B cell (primary cell): ENCODE measurements at regions not wholly inside any gene's neighbourhood (a gene's known extent, or its start where the extent isn't known, plus 50 kb on each side); places are given as distances from the start of the nearest gene placed in this dataset.

Source experiments
- ATAC-seq: fragments of 200-7000 bp; cut with Tn5 transposase; one replicate; pipeline ENCODE4 v1.10.0; 2021; ENCODE audit warnings: low read depth, mild to moderate bottlenecking, moderate number of reproducible peaks, moderate library complexity
- CTCF ChIA-PET: fragments of 350-600 bp; sonication (Branson Sonifier 250); formaldehyde crosslinking; loops from one replicate; lab custom pipeline; 2021; ENCODE audit warnings: antibody characterized with exemption, inconsistent platforms; lab: Charles Lee
- POLR2A ChIA-PET: fragments of 350-600 bp; sonication (Branson Sonifier 250); formaldehyde crosslinking; loops from one replicate; lab custom pipeline; 2021; ENCODE audit warnings: antibody characterized with exemption; lab: Charles Lee
- DNase-seq: peaks from one replicate; pipeline ENCODE4 v3.0.0; 2013
- H2AFZ ChIP-seq: 2 replicates; pipeline ENCODE4 v1.6.1; 2012; ENCODE audit warnings: mild to moderate bottlenecking, low read depth, low read length; ENCODE audit not compliant: insufficient read depth, poor library complexity, severe bottlenecking
- H3K27ac ChIP-seq, 2 donors: 1 replicate in 1 of 2; 2 replicates in 1 of 2; pipeline ENCODE4 v1.5.1; 2012 to 2013; ENCODE audit warnings: low read length in 2 of 2, mild to moderate bottlenecking in 2 of 2, moderate library complexity in 1 of 2
- H3K27me3 ChIP-seq, 4 experiments: fragments of 200-600 bp in 1 of 4; sonication (generic) in 1 of 4; replicated peaks in 1 of 4; 1 replicate in 2 of 4; 2 replicates in 2 of 4; pipeline versions ENCODE4 v1.6.1 to v1.7.0; 2013 to 2016; ENCODE audit warnings: low read length in 3 of 4, mild to moderate bottlenecking in 2 of 4, mixed read lengths in 1 of 4, moderate library complexity in 1 of 4; ENCODE audit not compliant: insufficient read depth in 4 of 4, control insufficient read depth in 3 of 4; ENCODE audit errors: control extremely low read depth in 1 of 4
- H3K36me3 ChIP-seq, 2 experiments: replicated peaks in 1 of 2; 1 replicate in 1 of 2; 2 replicates in 1 of 2; pipeline versions ENCODE4 v1.6.1 to v1.7.1; 2013; ENCODE audit warnings: low read length in 1 of 2; ENCODE audit not compliant: insufficient read depth in 2 of 2, control insufficient read depth in 1 of 2; ENCODE audit errors: control extremely low read depth in 1 of 2, extremely low read depth in 1 of 2
- H3K4me1 ChIP-seq, 2 donors: fragments of 200-600 bp in 1 of 2; sonication (generic) in 1 of 2; 1 replicate in 1 of 2; 2 replicates in 1 of 2; pipeline versions ENCODE4 v1.5.1 to v1.6.1; 2013 to 2017; ENCODE audit warnings: low read length in 2 of 2; ENCODE audit not compliant: control insufficient read depth in 2 of 2, insufficient read depth in 2 of 2
- H3K4me2 ChIP-seq: replicated peaks from 2 replicates; pipeline ENCODE3; 2012; ENCODE audit warnings: mild to moderate bottlenecking, low read depth, low read length; ENCODE audit not compliant: poor library complexity, severe bottlenecking
- H3K4me3 ChIP-seq, 5 experiments: fragments of 200-600 bp in 1 of 5; sonication (generic) in 1 of 5; 1 replicate in 3 of 5; 2 replicates in 2 of 5; pipeline versions ENCODE4 v1.5.1 to v1.7.0; 2011 to 2016; ENCODE audit warnings: low read length in 4 of 5, mild to moderate bottlenecking in 4 of 5, low read depth in 2 of 5, control low read depth in 1 of 5, moderate library complexity in 1 of 5; ENCODE audit not compliant: insufficient read depth in 1 of 5; ENCODE audit errors: control extremely low read depth in 1 of 5, extremely low read depth in 1 of 5
- H3K79me2 ChIP-seq: fragments of 200-600 bp; sonication (generic); one replicate; pipeline ENCODE4 v1.6.0; 2016; ENCODE audit warnings: low read length; ENCODE audit not compliant: control insufficient read depth, insufficient read depth
- H3K9ac ChIP-seq: fragments of 200-600 bp; sonication (generic); 2 replicates; pipeline ENCODE4 v1.6.1; 2017; ENCODE audit warnings: mild to moderate bottlenecking, low read length, moderate library complexity
- H3K9me3 ChIP-seq, 3 donors: one replicate each; pipeline versions ENCODE4 v1.6.1 to v1.7.1; 2013; ENCODE audit warnings: low read length in 2 of 3; ENCODE audit not compliant: control insufficient read depth in 2 of 3, insufficient read depth in 1 of 3; ENCODE audit errors: control extremely low read depth in 1 of 3
- H4K20me1 ChIP-seq: 2 replicates; pipeline ENCODE4 v1.6.0; 2012; ENCODE audit warnings: mild to moderate bottlenecking, low read length; ENCODE audit not compliant: insufficient read depth, control insufficient read depth, poor library complexity, severe bottlenecking
- H3K27ac Mint-ChIP-seq: one replicate; pipeline ENCODE4 v1.8.0; 2021; ENCODE audit warnings: mixed read lengths
- H3K27me3 Mint-ChIP-seq: one replicate; pipeline ENCODE4 v1.8.0; 2021; ENCODE audit warnings: mixed read lengths
- H3K4me1 Mint-ChIP-seq: one replicate; pipeline ENCODE4 v1.8.0; 2021; ENCODE audit warnings: mixed read lengths
- H3K4me3 Mint-ChIP-seq: one replicate; pipeline ENCODE4 v1.8.0; 2021; ENCODE audit warnings: mixed read lengths
- H3K9me3 Mint-ChIP-seq: one replicate; pipeline ENCODE4 v1.8.0; 2022; ENCODE audit warnings: mixed read lengths; ENCODE audit not compliant: insufficient read depth
- CTCF ChIP-seq: fragments of 200-600 bp; IDR thresholded peaks from one replicate; pipeline ENCODE4 v1.8.0; 2022; ENCODE audit warnings: antibody characterized with exemption, mild to moderate bottlenecking
- EZH2 ChIP-seq: IDR thresholded peaks from 2 replicates; pipeline ENCODE4 v1.6.1; 2012; ENCODE audit warnings: borderline replicate concordance, low read depth, mild to moderate bottlenecking, moderate library complexity, low read length; ENCODE audit not compliant: insufficient read depth, poor library complexity, severe bottlenecking
- WGBS: methylation state at CpG from one replicate; pipeline ENCODE4 v1.1.5; 2013; ENCODE audit warnings: missing lambda C conversion rate; ENCODE audit not compliant: insufficient coverage; 5-methylcytosine and 5-hydroxymethylcytosine counted together
- intact Hi-C: fragments of 100-400 bp; cut with micrococcal nuclease; formaldehyde crosslinking; loops from one replicate; pipeline ENCODE4 v1.10.0; 2022

GRCh38 chr2:239612133-239612532, 211.3 kb upstream of the HDAC4 start:
- TF ChIP-seq CTCF (no peak), EZH2 (no peak)
- POLR2A ChIA-PET: no interaction called here
- Histone ChIP-seq H3K27me3 (no peaks in the 10 kb centered on the region), H3K9ac (no peak overlapping the region), H2AFZ (no peak overlapping the region), H4K20me1 (no peaks in the 10 kb centered on the region), H3K9me3 (peaks cover 0 to 12% (median 1%) of the 10 kb centered on the region in 3 donors), H3K4me2 (no peak overlapping the region), H3K36me3 (no peaks in the 10 kb centered on the region), H3K4me3 (no peak overlapping the region), H3K27ac (no peak overlapping the region), H3K79me2 (no peaks in the 10 kb centered on the region), H3K4me1 (no peaks in the 10 kb centered on the region)
- H3K4me1 Mint-ChIP-seq: no peaks in the 10 kb centered on the region
- no peak for DNase-seq
- H3K4me3 Mint-ChIP-seq: no peak overlapping the region
- no peak overlapping the region for H3K27ac Mint-ChIP-seq
- WGBS: 90% methylated on average over 9 of the region's 11 CpGs
- H3K9me3 Mint-ChIP-seq: no peaks in the 10 kb centered on the region
- no peak for ATAC-seq
- intact Hi-C loops: no loop called here
- peaks cover 4% of the 10 kb centered on the region for H3K27me3 Mint-ChIP-seq
- CTCF ChIA-PET: no interaction called here

GRCh38 chr2:239611222-239611795, 210.5 kb upstream of the HDAC4 start:
- Histone ChIP-seq H4K20me1 (no peaks in the 10 kb centered on the region), H3K9me3 (peaks cover 0 to 7% (median 0%) of the 10 kb centered on the region in 3 donors), H3K79me2 (no peaks in the 10 kb centered on the region), H3K4me3 (no peak overlapping the region), H3K4me2 (no peak overlapping the region), H3K36me3 (no peaks in the 10 kb centered on the region), H3K9ac (no peak overlapping the region), H3K27ac (no peak overlapping the region), H2AFZ (no peak overlapping the region), H3K4me1 (no peaks in the 10 kb centered on the region), H3K27me3 (no peaks in the 10 kb centered on the region)
- intact Hi-C loops: no loop called here
- ATAC-seq: no peak
- H3K4me1 Mint-ChIP-seq: no peaks in the 10 kb centered on the region
- no peaks in the 10 kb centered on the region for H3K9me3 Mint-ChIP-seq
- 91% methylated on average over 6 of the region's 10 CpGs for WGBS
- no peak overlapping the region for H3K27ac Mint-ChIP-seq
- no peak for TF ChIP-seq CTCF
- TF ChIP-seq EZH2: no peak
- no peak overlapping the region for H3K4me3 Mint-ChIP-seq
- ChIA-PET POLR2A (no interaction called here), CTCF (no interaction called here)
- DNase-seq: no peak
- peaks cover 8% of the 10 kb centered on the region for H3K27me3 Mint-ChIP-seq
